Stimulated activated CD8-positive, alpha-beta memory T cell treated with anti-CD3 and anti-CD28 coated beads, Interleukin-7, amount 100 ng/mL, for 4 hours (primary cell): ENCODE measurements at regions not wholly inside any gene's neighbourhood (a gene's known extent, or its start where the extent isn't known, plus 50 kb on each side); places are given as distances from the start of the nearest gene placed in this dataset.

ENCODE experiments used
- DNase-seq, 2 donors: peaks; one replicate each; pipeline ENCODE4 v3.0.0-alpha.2; 2020; ENCODE audit warnings: low read depth in 2 of 2

GRCh38 chr19:33947265-33947964 is 150.7 kb downstream of the KCTD15 start:
- DNase-seq = no peak

GRCh38 chr19:33948651-33949335 is 152.1 kb downstream of the KCTD15 start:
- DNase-seq = no peak

- no peak for DNase-seq
Measured at GRCh38 chr19:33950091-33950750, 153.6 kb downstream of the KCTD15 start.

- DNase-seq = no peak
Measured at GRCh38 chr19:33953023-33953422, 156.4 kb downstream of the KCTD15 start.

- DNase-seq = no peak
Measured at GRCh38 chr19:33953592-33953991, 156.9 kb downstream of the KCTD15 start.

GRCh38 chr19:33954686-33955085 is 158.0 kb downstream of the KCTD15 start:
- no peak for DNase-seq

- DNase-seq = no peak
Measured at GRCh38 chr19:33956941-33957340, 160.3 kb downstream of the KCTD15 start.

- no peak for DNase-seq
Measured at GRCh38 chr19:33957804-33958203, 161.1 kb downstream of the KCTD15 start.

- DNase-seq = no peak
Measured at GRCh38 chr19:33960566-33960965, 163.9 kb downstream of the KCTD15 start.

- DNase-seq = no peak
Measured at GRCh38 chr19:33962161-33962560, 165.5 kb downstream of the KCTD15 start.

- no peak for DNase-seq
Measured at GRCh38 chr19:33963514-33963913, 166.8 kb downstream of the KCTD15 start.

- DNase-seq = no peak
Measured at GRCh38 chr19:33971073-33971472, 174.4 kb downstream of the KCTD15 start.

GRCh38 chr19:33977756-33978685 is 181.4 kb downstream of the KCTD15 start:
- no peak for DNase-seq

- no peak for DNase-seq
Measured at GRCh38 chr19:33982706-33983105, 186.0 kb downstream of the KCTD15 start.

- DNase-seq = no peak
Measured at GRCh38 chr19:33988601-33989000, 183.7 kb upstream of the LSM14A start.

GRCh38 chr19:33997690-33998089 is 174.6 kb upstream of the LSM14A start:
- DNase-seq = no peak

GRCh38 chr19:33998302-33998701 is 174.0 kb upstream of the LSM14A start:
- DNase-seq = no peak

- no peak for DNase-seq
Measured at GRCh38 chr19:33998739-33999345, 173.5 kb upstream of the LSM14A start.

- DNase-seq = no peak
Measured at GRCh38 chr19:34017024-34017423, 155.3 kb upstream of the LSM14A start.

GRCh38 chr19:34017601-34018000 is 154.7 kb upstream of the LSM14A start:
- no peak for DNase-seq

- no peak for DNase-seq
Measured at GRCh38 chr19:34018546-34018945, 153.8 kb upstream of the LSM14A start.
